ENCODE measurements at regions not wholly inside any gene's neighbourhood (a gene's known extent, or its start where the extent isn't known, plus 50 kb on each side); places are given as distances from the start of the nearest gene placed in this dataset.

DNA sequence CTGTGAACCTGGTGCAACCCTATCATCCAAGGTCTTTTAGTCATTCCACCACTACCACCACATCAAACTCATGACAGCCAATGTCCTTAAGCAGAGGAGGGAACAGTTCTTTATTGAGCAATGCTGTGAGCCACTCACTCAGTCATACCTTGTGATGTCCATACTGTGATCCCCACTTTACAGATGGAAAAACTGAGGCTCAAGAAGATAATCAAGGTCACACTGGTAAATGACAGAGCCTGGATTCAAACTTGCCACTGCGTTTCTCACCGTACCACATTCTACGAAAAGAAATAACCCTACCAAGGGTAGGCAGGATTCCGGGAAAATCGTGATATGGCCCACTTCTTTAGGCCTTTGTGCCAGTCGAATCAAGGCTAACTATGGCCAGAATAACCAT is 172.6 kb downstream of the CCT6B start:
- Histone ChIP-seq H3K9ac (no peak overlapping the region), H4K20me1 (ENCODE audit: insufficient read depth) (no peaks in the 10 kb centered on the region), H3K27me3 (ENCODE audit: insufficient read depth, low read depth) (peaks cover 7% of the 10 kb centered on the region; the same call in 1 of the 2 replicates), H3K4me1 (ENCODE audit: low read depth, poor library complexity, severe bottlenecking) (no peaks in the 10 kb centered on the region), H2AFZ (ENCODE audit: low read depth) (no peak overlapping the region), H3K36me3 (ENCODE audit: insufficient read depth) (no peaks in the 10 kb centered on the region), H3K4me2 (no peak overlapping the region), H3K79me2 (ENCODE audit: insufficient read depth, low read depth) (no peaks in the 10 kb centered on the region), H3K27ac (no peak overlapping the region), H3K4me3 (IDR thresholded peaks at IDR 0.05; ENCODE audit: insufficient read depth, low read depth, low read length) (no peak overlapping the region)
- TF ChIP-seq, protein P1, sequence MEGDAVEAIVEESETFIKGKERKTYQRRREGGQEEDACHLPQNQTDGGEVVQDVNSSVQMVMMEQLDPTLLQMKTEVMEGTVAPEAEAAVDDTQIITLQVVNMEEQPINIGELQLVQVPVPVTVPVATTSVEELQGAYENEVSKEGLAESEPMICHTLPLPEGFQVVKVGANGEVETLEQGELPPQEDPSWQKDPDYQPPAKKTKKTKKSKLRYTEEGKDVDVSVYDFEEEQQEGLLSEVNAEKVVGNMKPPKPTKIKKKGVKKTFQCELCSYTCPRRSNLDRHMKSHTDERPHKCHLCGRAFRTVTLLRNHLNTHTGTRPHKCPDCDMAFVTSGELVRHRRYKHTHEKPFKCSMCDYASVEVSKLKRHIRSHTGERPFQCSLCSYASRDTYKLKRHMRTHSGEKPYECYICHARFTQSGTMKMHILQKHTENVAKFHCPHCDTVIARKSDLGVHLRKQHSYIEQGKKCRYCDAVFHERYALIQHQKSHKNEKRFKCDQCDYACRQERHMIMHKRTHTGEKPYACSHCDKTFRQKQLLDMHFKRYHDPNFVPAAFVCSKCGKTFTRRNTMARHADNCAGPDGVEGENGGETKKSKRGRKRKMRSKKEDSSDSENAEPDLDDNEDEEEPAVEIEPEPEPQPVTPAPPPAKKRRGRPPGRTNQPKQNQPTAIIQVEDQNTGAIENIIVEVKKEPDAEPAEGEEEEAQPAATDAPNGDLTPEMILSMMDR (conservative IDR thresholded peaks at IDR 0.05; ENCODE audit: low read depth, low read length), result no peak

DNA sequence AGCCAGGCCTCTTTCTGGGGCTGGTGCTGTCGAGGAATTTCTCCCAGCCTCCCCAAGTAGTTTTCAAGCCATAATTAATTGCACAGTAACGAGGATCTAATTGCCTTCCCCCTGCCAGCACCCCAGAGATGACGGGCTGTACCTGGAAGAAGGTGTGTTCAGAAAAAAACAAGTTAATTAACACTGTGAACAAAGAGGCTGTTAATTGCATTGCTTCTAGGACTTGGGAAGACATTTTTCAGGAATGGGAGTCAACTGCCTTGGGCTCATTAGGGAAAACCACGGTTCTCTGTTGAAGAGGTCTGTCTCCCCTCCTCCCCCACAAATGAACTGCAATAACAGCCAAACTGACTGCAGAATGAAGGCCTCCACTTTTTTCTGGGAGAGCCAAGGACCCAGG is 176.7 kb downstream of the CCT6B start:
- H3K79me2 ChIP-seq (ENCODE audit: insufficient read depth, low read depth), result no peaks in the 10 kb centered on the region
- H4K20me1 ChIP-seq (ENCODE audit: insufficient read depth), result no peaks in the 10 kb centered on the region
- no peak overlapping the region for H3K9ac ChIP-seq
- no peaks in the 10 kb centered on the region for H3K27me3 ChIP-seq (ENCODE audit: insufficient read depth, low read depth)
- no peak overlapping the region for H3K4me2 ChIP-seq
- H3K4me3 ChIP-seq (IDR thresholded peaks at IDR 0.05; ENCODE audit: insufficient read depth, low read depth, low read length), result no peak overlapping the region
- H2AFZ ChIP-seq (ENCODE audit: low read depth), result no peak overlapping the region
- no peaks in the 10 kb centered on the region for H3K36me3 ChIP-seq (ENCODE audit: insufficient read depth)
- no peaks in the 10 kb centered on the region for H3K4me1 ChIP-seq (ENCODE audit: low read depth, poor library complexity, severe bottlenecking)
- no peak overlapping the region for H3K27ac ChIP-seq
- TF ChIP-seq, protein P1 (conservative IDR thresholded peaks at IDR 0.05; ENCODE audit: low read depth, low read length), result no peak

DNA sequence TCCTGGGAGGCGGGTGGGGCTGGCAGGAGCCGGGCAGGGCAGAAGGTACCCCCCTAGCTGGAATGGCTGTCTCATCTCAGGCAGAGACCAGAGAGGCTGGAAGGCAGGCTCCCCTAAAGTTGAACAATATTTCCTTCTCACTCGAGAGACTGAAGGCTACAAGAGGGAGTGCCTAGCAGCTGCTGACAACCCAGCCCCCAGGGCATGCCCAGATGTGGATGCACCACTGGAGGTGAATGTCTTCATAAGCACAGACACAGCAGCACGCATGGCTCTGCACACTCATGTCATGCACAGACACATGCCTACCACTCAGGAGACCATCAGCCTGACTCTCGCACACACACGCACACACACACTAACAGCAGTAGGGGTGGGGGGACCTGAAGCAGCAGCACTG is 179.0 kb downstream of the CCT6B start:
- Histone ChIP-seq H3K27me3 (ENCODE audit: insufficient read depth, low read depth) (no peaks in the 10 kb centered on the region), H3K4me1 (ENCODE audit: low read depth, poor library complexity, severe bottlenecking) (no peaks in the 10 kb centered on the region), H3K4me3 (IDR thresholded peaks at IDR 0.05; ENCODE audit: insufficient read depth, low read depth, low read length) (no peak overlapping the region), H4K20me1 (ENCODE audit: insufficient read depth) (no peaks in the 10 kb centered on the region), H3K27ac (no peak overlapping the region), H3K4me2 (no peak overlapping the region), H3K9ac (no peak overlapping the region), H3K36me3 (ENCODE audit: insufficient read depth) (no peaks in the 10 kb centered on the region), H2AFZ (ENCODE audit: low read depth) (no peak overlapping the region), H3K79me2 (ENCODE audit: insufficient read depth, low read depth) (no peaks in the 10 kb centered on the region)
- TF ChIP-seq, protein P1 (conservative IDR thresholded peaks at IDR 0.05; ENCODE audit: low read depth, low read length), result no peak

DNA sequence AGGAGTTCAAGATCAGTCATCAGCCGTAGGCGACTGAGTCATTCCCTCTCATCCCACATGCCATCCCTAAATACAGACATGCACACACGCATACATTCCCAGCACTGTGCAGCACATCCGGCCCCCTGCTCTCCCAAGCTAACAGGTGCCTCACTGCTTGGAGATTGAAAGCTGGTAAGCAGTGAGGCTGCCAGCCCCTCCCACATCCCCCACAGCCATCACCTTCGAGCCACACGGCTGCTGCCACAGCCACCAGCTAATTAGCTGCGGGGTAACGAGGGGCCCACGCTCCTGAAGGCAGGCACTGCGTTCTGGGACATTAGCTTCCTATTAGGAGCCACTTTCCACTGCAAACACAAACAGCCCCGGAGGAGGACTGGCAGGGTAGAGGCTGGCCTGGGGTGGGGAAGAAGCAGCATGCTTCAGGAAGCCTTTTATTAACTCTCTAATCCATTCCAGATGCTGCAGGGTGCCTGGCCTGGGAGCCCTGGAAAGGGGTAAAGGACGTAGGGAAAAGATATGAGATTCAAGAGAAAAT is 179.6 kb downstream of the CCT6B start:
- no peaks in the 10 kb centered on the region for H3K36me3 ChIP-seq (ENCODE audit: insufficient read depth)
- H3K79me2 ChIP-seq (ENCODE audit: insufficient read depth, low read depth), result no peaks in the 10 kb centered on the region
- TF ChIP-seq, protein P1 (conservative IDR thresholded peaks at IDR 0.05; ENCODE audit: low read depth, low read length), result no peak
- H3K9ac ChIP-seq, result no peak overlapping the region
- H3K4me2 ChIP-seq, result no peak overlapping the region
- no peak overlapping the region for H3K4me3 ChIP-seq (IDR thresholded peaks at IDR 0.05; ENCODE audit: insufficient read depth, low read depth, low read length)
- no peaks in the 10 kb centered on the region for H4K20me1 ChIP-seq (ENCODE audit: insufficient read depth)
- no peaks in the 10 kb centered on the region for H3K4me1 ChIP-seq (ENCODE audit: low read depth, poor library complexity, severe bottlenecking)
- H3K27me3 ChIP-seq (ENCODE audit: insufficient read depth, low read depth), result no peaks in the 10 kb centered on the region
- H3K27ac ChIP-seq, result no peak overlapping the region
- no peak overlapping the region for H2AFZ ChIP-seq (ENCODE audit: low read depth)

Data from KMS-11 (cell line).